Endothelial cell of umbilical vein (primary cell): ENCODE measurements at regions not wholly inside any gene's neighbourhood (a gene's known extent, or its start where the extent isn't known, plus 50 kb on each side); places are given as distances from the start of the nearest gene placed in this dataset.

Source experiments
- EZH2 ChIP-seq: IDR thresholded peaks from 2 replicates; pipeline ENCODE4 v1.6.1; 2012; ENCODE audit warnings: borderline replicate concordance, low read depth, mild to moderate bottlenecking, moderate library complexity, low read length, inconsistent platforms; ENCODE audit not compliant: severe bottlenecking
- FOS ChIP-seq: IDR thresholded peaks from 2 replicates; pipeline ENCODE4 v1.6.1; 2011; ENCODE audit warnings: mild to moderate bottlenecking, low read length, moderate library complexity, borderline replicate concordance; ENCODE audit not compliant: insufficient read depth
- GATA2 ChIP-seq: IDR thresholded peaks from 2 replicates; pipeline ENCODE4 v1.7.0; 2011; ENCODE audit warnings: low read depth, mild to moderate bottlenecking, moderate library complexity, mixed read lengths, low read length; ENCODE audit not compliant: insufficient read length, insufficient read depth
- JUN ChIP-seq: IDR thresholded peaks from 2 replicates; pipeline ENCODE4 v1.6.1; 2011; ENCODE audit warnings: borderline replicate concordance, low read depth; ENCODE audit not compliant: insufficient read length, insufficient read depth
- MYC ChIP-seq: IDR thresholded peaks from one replicate; pipeline ENCODE4 v1.6.1; 2011; ENCODE audit warnings: mild to moderate bottlenecking, low read depth, low read length
- POLR2A ChIP-seq: IDR thresholded peaks from 2 replicates; pipeline ENCODE4 v1.6.1; 2012; ENCODE audit warnings: low read depth, mild to moderate bottlenecking, control low read depth, low read length
- POLR2AphosphoS5 ChIP-seq: IDR thresholded peaks from 2 replicates; pipeline ENCODE4 v1.6.1; 2012; ENCODE audit warnings: low read depth, mild to moderate bottlenecking, control low read depth, low read length, moderate library complexity; ENCODE audit not compliant: insufficient read depth
- TF ChIP-seq, protein P1 (sequence below), 2 donors: IDR thresholded peaks; 1 replicate in 1 of 2; 2 replicates in 1 of 2; pipeline ENCODE4 v1.5.1; 2011; ENCODE audit warnings: low read length in 2 of 2, mild to moderate bottlenecking in 2 of 2, moderate library complexity in 2 of 2, control low read depth in 1 of 2, inconsistent platforms in 1 of 2, low read depth in 1 of 2; ENCODE audit not compliant: insufficient read depth in 1 of 2; ENCODE audit errors: extremely low read depth in 1 of 2
- TF ChIP-seq, protein P2 (sequence below): IDR thresholded peaks from 2 replicates; pipeline ENCODE4 v1.6.1; 2011; ENCODE audit not compliant: insufficient read depth, insufficient read length

- TF ChIP-seq GATA2 (no peak), MYC (no peak), POLR2AphosphoS5 (no peak), EZH2 (no peak), POLR2A (no peak), JUN (no peak), FOS (no peak)
- TF ChIP-seq, protein P1, sequence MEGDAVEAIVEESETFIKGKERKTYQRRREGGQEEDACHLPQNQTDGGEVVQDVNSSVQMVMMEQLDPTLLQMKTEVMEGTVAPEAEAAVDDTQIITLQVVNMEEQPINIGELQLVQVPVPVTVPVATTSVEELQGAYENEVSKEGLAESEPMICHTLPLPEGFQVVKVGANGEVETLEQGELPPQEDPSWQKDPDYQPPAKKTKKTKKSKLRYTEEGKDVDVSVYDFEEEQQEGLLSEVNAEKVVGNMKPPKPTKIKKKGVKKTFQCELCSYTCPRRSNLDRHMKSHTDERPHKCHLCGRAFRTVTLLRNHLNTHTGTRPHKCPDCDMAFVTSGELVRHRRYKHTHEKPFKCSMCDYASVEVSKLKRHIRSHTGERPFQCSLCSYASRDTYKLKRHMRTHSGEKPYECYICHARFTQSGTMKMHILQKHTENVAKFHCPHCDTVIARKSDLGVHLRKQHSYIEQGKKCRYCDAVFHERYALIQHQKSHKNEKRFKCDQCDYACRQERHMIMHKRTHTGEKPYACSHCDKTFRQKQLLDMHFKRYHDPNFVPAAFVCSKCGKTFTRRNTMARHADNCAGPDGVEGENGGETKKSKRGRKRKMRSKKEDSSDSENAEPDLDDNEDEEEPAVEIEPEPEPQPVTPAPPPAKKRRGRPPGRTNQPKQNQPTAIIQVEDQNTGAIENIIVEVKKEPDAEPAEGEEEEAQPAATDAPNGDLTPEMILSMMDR (IDR thresholded peaks at IDR 0.05; ENCODE audit: extremely low read depth in 1 of 2, insufficient read depth in 1 of 2, low read depth in 1 of 2, low read length in 2 of 2), result no peak
- TF ChIP-seq, protein P2, sequence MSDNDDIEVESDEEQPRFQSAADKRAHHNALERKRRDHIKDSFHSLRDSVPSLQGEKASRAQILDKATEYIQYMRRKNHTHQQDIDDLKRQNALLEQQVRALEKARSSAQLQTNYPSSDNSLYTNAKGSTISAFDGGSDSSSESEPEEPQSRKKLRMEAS, result no peak
Observed at GRCh38 chr2:7420530-7420929, 503.3 kb downstream of the RNF144A start.
